K562 (cell line): ENCODE measurements at regions not wholly inside any gene's neighbourhood (a gene's known extent, or its start where the extent isn't known, plus 50 kb on each side); places are given as distances from the start of the nearest gene placed in this dataset.

Experiments used
- ATAC-seq: fragments of 200-7000 bp; cut with Tn5 transposase; 3 replicates; pipeline ENCODE4 v1.9.1; 2020; ENCODE audit warnings: moderate library complexity
- BruUV-seq: library from RNA; stranded (reverse); fragments of 400-500 nt; replicated peaks from 2 replicates; lab custom pipeline; 2021; lab: Mats Ljungman, UMichigan
- CTCF ChIA-PET: fragments of 300-600 bp; formaldehyde crosslinking; extraction: SDS; loops from one replicate; lab custom pipeline; 2021; ENCODE audit warnings: low intra/inter-chr PET ratio; lab: Yijun Ruan, JAX
- POLR2A ChIA-PET: fragments of 300-600, 350-650 bp; sonication (Branson Sonifier 250); formaldehyde crosslinking; extraction: SDS; loops from one replicate; lab custom pipeline; 2021; ENCODE audit warnings: antibody characterized with exemption, inconsistent platforms; lab: Yijun Ruan, JAX
- DNase-seq, 4 experiments: peaks; one replicate each; pipeline versions ENCODE4 v3.0.0 to v3.0.0-alpha.2; 2011 to 2018; ENCODE audit warnings: low spot score in 3 of 4, mixed read lengths in 3 of 4; ENCODE audit errors: extremely low read depth in 1 of 4
- FAIRE-seq: peaks from 2 replicates; lab custom pipeline; 2011; peaks lifted over from hg19 to GRCh38; lab: Jason Lieb, UNC
- H2AFZ ChIP-seq: 2 replicates; pipeline ENCODE4 v1.6.0; 2011; ENCODE audit warnings: low read depth, low read length, control low read depth, inconsistent platforms
- H3K27ac ChIP-seq: fragments of 200-600 bp; 3 replicates; pipeline ENCODE4 v1.8.0; 2011; ENCODE audit warnings: low read depth, mild to moderate bottlenecking, control low read depth, inconsistent platforms, low read length, moderate library complexity, mixed read lengths; ENCODE audit errors: extremely low read depth
- H3K27me3 ChIP-seq, 2 experiments: fragments of 300-600 bp in 1 of 2; 2 replicates in 1 of 2; 3 replicates in 1 of 2; pipeline versions ENCODE4 v1.6.0 to v1.8.0; 2011; ENCODE audit warnings: inconsistent platforms in 2 of 2, low read length in 2 of 2, mild to moderate bottlenecking in 1 of 2, mixed read lengths in 1 of 2, moderate library complexity in 1 of 2; ENCODE audit not compliant: control insufficient read depth in 2 of 2, insufficient read depth in 2 of 2
- H3K36me3 ChIP-seq: fragments of 300-600 bp; 3 replicates; pipeline ENCODE4 v1.8.0; 2011; ENCODE audit warnings: mild to moderate bottlenecking, low read length, inconsistent platforms; ENCODE audit not compliant: control insufficient read depth, insufficient read depth
- H3K4me1 ChIP-seq, 2 experiments: fragments of 200-600 bp in 1 of 2; replicated peaks in 1 of 2; 2 replicates in 1 of 2; 3 replicates in 1 of 2; pipeline versions ENCODE4 v1.5.1 to v1.8.0; 2011; ENCODE audit warnings: inconsistent platforms in 2 of 2, low read length in 2 of 2, mild to moderate bottlenecking in 1 of 2, mixed read lengths in 1 of 2, moderate library complexity in 1 of 2; ENCODE audit not compliant: control insufficient read depth in 2 of 2, insufficient read depth in 2 of 2
- H3K4me2 ChIP-seq: 2 replicates; pipeline ENCODE4 v1.6.1; 2011; ENCODE audit warnings: low read length, control low read depth, inconsistent platforms, mixed read lengths; ENCODE audit not compliant: insufficient read depth
- H3K4me3 ChIP-seq: fragments of 200-600 bp; sonication (generic), shearing (Covaris generic); 2 replicates; pipeline ENCODE4 v1.5.1; 2016; ENCODE audit warnings: control low read depth, inconsistent platforms
- H3K79me2 ChIP-seq: fragments of 200-600 bp; 3 replicates; pipeline ENCODE4 v1.8.0; 2011; ENCODE audit warnings: low read length, inconsistent platforms; ENCODE audit not compliant: control insufficient read depth, insufficient read depth
- H3K9ac ChIP-seq, 2 experiments: 2 replicates each; pipeline versions ENCODE4 v1.6.0 to v1.6.1; 2011; ENCODE audit warnings: low read depth in 2 of 2, low read length in 2 of 2, control low read depth in 1 of 2, inconsistent platforms in 1 of 2, mild to moderate bottlenecking in 1 of 2, mixed read lengths in 1 of 2; ENCODE audit not compliant: insufficient read depth in 1 of 2
- H3K9me1 ChIP-seq: one replicate; pipeline ENCODE4 v1.6.0; 2011; ENCODE audit warnings: inconsistent platforms, mild to moderate bottlenecking, low read length, moderate library complexity; ENCODE audit not compliant: control insufficient read depth, insufficient read depth
- H3K9me3 ChIP-seq: replicated peaks from 2 replicates; pipeline ENCODE4 v1.5.1; 2011; ENCODE audit warnings: low read depth, low read length, inconsistent platforms; ENCODE audit not compliant: control insufficient read depth, insufficient read depth
- H4K20me1 ChIP-seq: replicated peaks from 2 replicates; pipeline ENCODE4 v1.6.1; 2011; ENCODE audit warnings: low read length, inconsistent platforms, mixed read lengths; ENCODE audit not compliant: control insufficient read depth, insufficient read depth
- BHLHE40 ChIP-seq: IDR thresholded peaks from 2 replicates; pipeline ENCODE4 v1.6.1; 2011; ENCODE audit warnings: low read length, improper control_type of control experiment
- BRD4 ChIP-seq: fragments of 200-600 bp; sonication (generic); IDR thresholded peaks from 2 replicates; pipeline ENCODE4 v1.6.1; 2017; ENCODE audit warnings: inconsistent platforms
- DACH1 ChIP-seq: fragments of 450-650 bp; IDR thresholded peaks from 2 replicates; pipeline ENCODE4 v1.6.1; 2018; ENCODE audit not compliant: partially characterized antibody
- ELK1 ChIP-seq: sonication (generic); formaldehyde crosslinking; IDR thresholded peaks from 2 replicates; pipeline ENCODE4 v1.8.1; 2022; ENCODE audit warnings: missing genetic modification reagents
- FOXO4 ChIP-seq: fragments of 450-650 bp; formaldehyde crosslinking; IDR thresholded peaks from 2 replicates; pipeline ENCODE4 v1.4.0; 2020; ENCODE audit warnings: mild to moderate bottlenecking, moderate library complexity
- MTA1 ChIP-seq: fragments of 450-650 bp; IDR thresholded peaks from 2 replicates; pipeline ENCODE4 v1.6.1; 2017; ENCODE audit warnings: borderline replicate concordance
- MYC ChIP-seq, 2 experiments: fragments of 250-450 bp in 1 of 2; sonication (Bioruptor Pico) in 1 of 2; IDR thresholded peaks; 2 replicates each; pipeline versions ENCODE4 v1.5.1 to v1.6.1; 2012 to 2021; ENCODE audit warnings: low read depth in 2 of 2, borderline replicate concordance in 1 of 2, improper control_type of control experiment in 1 of 2, low read length in 1 of 2, mild to moderate bottlenecking in 1 of 2, moderate library complexity in 1 of 2
- RBM15 ChIP-seq: fragments of 200-400 bp; formaldehyde crosslinking; IDR thresholded peaks from 2 replicates; pipeline ENCODE4 v1.6.1; 2018; ENCODE audit warnings: mild to moderate bottlenecking, low read length, moderate library complexity; ENCODE audit not compliant: insufficient read depth
- SAP30 ChIP-seq: fragments of 200-600 bp; sonication (generic); IDR thresholded peaks from 2 replicates; pipeline ENCODE4 v1.6.1; 2012; ENCODE audit warnings: borderline replicate concordance, low read depth, mild to moderate bottlenecking, moderate library complexity, low read length, control low read depth, inconsistent platforms; ENCODE audit not compliant: insufficient read depth, poor library complexity, severe bottlenecking
- SRF ChIP-seq, 2 experiments: fragments of 250-450, 450-650 bp in 1 of 2; sonication (Bioruptor Pico) in 1 of 2; sonication (generic) in 1 of 2; formaldehyde crosslinking; IDR thresholded peaks; 2 replicates each; pipeline versions ENCODE4 v1.5.0 to v1.5.1; 2020 to 2022; ENCODE audit warnings: mild to moderate bottlenecking in 1 of 2, missing genetic modification reagents in 1 of 2
- ZBED1 ChIP-seq: IDR thresholded peaks from 2 replicates; pipeline ENCODE4 v1.6.1; 2014
- ZBTB2 ChIP-seq: fragments of 450-650 bp; IDR thresholded peaks from 2 replicates; pipeline ENCODE4 v1.6.1; 2016; ENCODE audit warnings: antibody characterized with exemption
- ZNF23 ChIP-seq: fragments of 250-450 bp; sonication (Bioruptor Pico); IDR thresholded peaks from 2 replicates; pipeline ENCODE4 v1.4.0; 2020; ENCODE audit warnings: mild to moderate bottlenecking
- WGBS: fragments of 100-300 bp; shearing (Covaris generic); methylation state at CpG from one replicate; pipeline ENCODE4 v1.1.6; 2016; ENCODE audit warnings: low coverage, mixed read lengths; ENCODE audit not compliant: insufficient coverage; ENCODE audit errors: missing lambda C conversion rate; 5-methylcytosine and 5-hydroxymethylcytosine counted together
- in situ Hi-C: fragments of 300-500 bp; cut with MboI; formaldehyde crosslinking; loops from 4 replicates; pipeline ENCODE4 v1.15.0; 2018; ENCODE audit warnings: inconsistent platforms, mixed read lengths
- intact Hi-C: fragments of 100-400 bp; cut with micrococcal nuclease; formaldehyde crosslinking; loops from 2 replicates; pipeline ENCODE4 v1.14.2; 2022
- TF ChIP-seq, protein P1 (sequence below), 3 experiments: fragments of 200-800 bp in 1 of 3; sonication (Bioruptor generic) in 1 of 3; sonication (generic) in 1 of 3; formaldehyde crosslinking in 1 of 3; IDR thresholded peaks; 2 replicates each; pipeline versions ENCODE4 v1.6.1 to v1.8.0; 2016 to 2022; ENCODE audit warnings: mild to moderate bottlenecking in 2 of 3, missing compliant biosample characterization in 2 of 3, missing genetic modification characterization in 2 of 3, missing genetic modification reagents in 1 of 3
- TF ChIP-seq, protein P2 (sequence below): sonication (generic); formaldehyde crosslinking; IDR thresholded peaks from 2 replicates; pipeline ENCODE4 v1.8.0; 2022; ENCODE audit warnings: mild to moderate bottlenecking, low read depth, missing genetic modification reagents

GRCh38 chr7:13049946-13050345, 362.5 kb downstream of the ARL4A start:
- Histone ChIP-seq H3K9me1 (no peaks in the 10 kb centered on the region), H3K79me2 (no peaks in the 10 kb centered on the region), H3K36me3 (no peaks in the 10 kb centered on the region), H3K4me1 (peaks cover 0 to 10% of the 10 kb centered on the region in 2 experiments; a peak in 1 of 5 replicates), H4K20me1 (no peaks in the 10 kb centered on the region), H3K27me3 (no peaks in the 10 kb centered on the region), H3K9me3 (no peaks in the 10 kb centered on the region), H2AFZ (peak overlapping the region; percentile 92), H3K4me3 (no peak overlapping the region), H3K9ac (0 out of 4 replicates have a peak overlapping the region, but pooled peaks of 1 of the 2 experiments have one; percentile 19), H3K4me2 (peak overlapping the region; percentile 44; the same call in 1 of the 2 replicates), H3K27ac (peak overlapping the region; percentile 65)
- ChIA-PET CTCF (no interaction called here), POLR2A (no interaction called here)
- intact Hi-C loops: no loop called here
- DNase-seq: peak in 1 of 4 experiments; percentile 8
- in situ Hi-C loops: no loop called here
- BruUV-seq: no TSS peak
- peak; percentile 27 for ATAC-seq
- WGBS: 8% methylated on average over 3 of the region's 3 CpGs
- no peak for FAIRE-seq
- TF ChIP-seq ZNF23 (no peak), BRD4 (no peak), ELK1 (CRISPR knock-in tag) (no peak), ZBED1 (no peak), DACH1 (no peak), SRF (CRISPR knock-in tag; IDR thresholded peaks at IDR 0.05) (no peak), SAP30 (no peak), RBM15 (no peak), FOXO4 (no peak), MTA1 (no peak), MYC (IDR thresholded peaks at IDR 0.05; ENCODE audit: low read depth, low read length) (no peak), MYC (CRISPR knock-in tag; IDR thresholded peaks at IDR 0.05; ENCODE audit: borderline replicate concordance, low read depth) (no peak), ZBTB2 (no peak), BHLHE40 (no peak)
- TF ChIP-seq, protein P1, sequence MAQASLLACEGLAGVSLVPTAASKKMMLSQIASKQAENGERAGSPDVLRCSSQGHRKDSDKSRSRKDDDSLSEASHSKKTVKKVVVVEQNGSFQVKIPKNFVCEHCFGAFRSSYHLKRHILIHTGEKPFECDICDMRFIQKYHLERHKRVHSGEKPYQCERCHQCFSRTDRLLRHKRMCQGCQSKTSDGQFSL (CRISPR knock-in tag; IDR thresholded peaks at IDR 0.05): no peak
- TF ChIP-seq, protein P1 (tag; IDR thresholded peaks at IDR 0.05): 0 out of 4 replicates have a peak, but pooled peaks of 1 of the 2 experiments have one; percentile 38
- TF ChIP-seq, protein P2, sequence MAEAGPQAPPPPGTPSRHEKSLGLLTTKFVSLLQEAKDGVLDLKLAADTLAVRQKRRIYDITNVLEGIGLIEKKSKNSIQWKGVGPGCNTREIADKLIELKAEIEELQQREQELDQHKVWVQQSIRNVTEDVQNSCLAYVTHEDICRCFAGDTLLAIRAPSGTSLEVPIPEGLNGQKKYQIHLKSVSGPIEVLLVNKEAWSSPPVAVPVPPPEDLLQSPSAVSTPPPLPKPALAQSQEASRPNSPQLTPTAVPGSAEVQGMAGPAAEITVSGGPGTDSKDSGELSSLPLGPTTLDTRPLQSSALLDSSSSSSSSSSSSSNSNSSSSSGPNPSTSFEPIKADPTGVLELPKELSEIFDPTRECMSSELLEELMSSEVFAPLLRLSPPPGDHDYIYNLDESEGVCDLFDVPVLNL (CRISPR knock-in tag): no peak
